ENCODE measurements at regions not wholly inside any gene's neighbourhood (a gene's known extent, or its start where the extent isn't known, plus 50 kb on each side); places are given as distances from the start of the nearest gene placed in this dataset.

DNA sequence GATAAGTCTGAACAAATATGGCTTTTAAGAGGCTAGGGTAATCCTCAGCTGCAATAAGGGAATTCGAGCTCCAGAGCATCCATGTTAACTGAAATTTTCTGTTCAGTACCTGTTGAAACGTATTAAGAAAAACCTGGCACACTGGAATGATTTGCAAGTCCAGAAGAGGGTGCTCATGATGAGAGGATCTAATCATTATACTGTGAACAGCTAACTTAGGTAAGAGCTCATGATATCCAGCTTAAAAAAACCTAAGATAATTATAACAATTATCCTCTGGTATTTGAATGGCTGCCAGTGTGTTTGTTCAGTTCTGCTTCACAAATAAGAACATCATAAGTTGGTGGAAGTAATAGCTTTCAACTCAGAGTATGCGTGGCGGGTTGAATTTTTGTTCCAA, 1118.3 kb upstream of the DDX18 start:
- TF ChIP-seq ZBTB33 (IDR thresholded peaks at IDR 0.05; ENCODE audit: extremely low read depth, insufficient replicate concordance, low read length) (no peak), POLR2AphosphoS5 (IDR thresholded peaks at IDR 0.05; ENCODE audit: low read depth, low read length) (no peak), CTCF (IDR thresholded peaks at IDR 0.05 in 2 of 3, conservative IDR thresholded peaks at IDR 0.05 in 1 of 3; ENCODE audit: borderline replicate concordance in 1 of 3, insufficient read depth in 1 of 3, low read depth in 2 of 3, low read length in 2 of 3) (no peak), POLR2A (IDR thresholded peaks at IDR 0.05; ENCODE audit: borderline replicate concordance, extremely low read depth, insufficient read depth, insufficient read length) (no peak), FOSL1 (IDR thresholded peaks at IDR 0.05; ENCODE audit: low read depth) (no peak), EZH2phosphoT487 (IDR thresholded peaks at IDR 0.05; ENCODE audit: borderline replicate concordance) (no peak), CBX3 (IDR thresholded peaks at IDR 0.05; ENCODE audit: low read depth) (no peak), REST (IDR thresholded peaks at IDR 0.05; ENCODE audit: low read depth) (no peak), EZH2 (IDR thresholded peaks at IDR 0.05) (no peak), TCF7L2 (IDR thresholded peaks at IDR 0.05; ENCODE audit: borderline replicate concordance, extremely low read depth, insufficient read depth, insufficient read length) (no peak)
- TF ChIP-seq, protein P1, sequence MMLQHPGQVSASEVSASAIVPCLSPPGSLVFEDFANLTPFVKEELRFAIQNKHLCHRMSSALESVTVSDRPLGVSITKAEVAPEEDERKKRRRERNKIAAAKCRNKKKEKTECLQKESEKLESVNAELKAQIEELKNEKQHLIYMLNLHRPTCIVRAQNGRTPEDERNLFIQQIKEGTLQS (IDR thresholded peaks at IDR 0.05), result no peak
